HG02943 (cell line): ENCODE measurements at regions not wholly inside any gene's neighbourhood (a gene's known extent, or its start where the extent isn't known, plus 50 kb on each side); places are given as distances from the start of the nearest gene placed in this dataset.
"Not testable (repeated sequence)": the region's sequence is repeated elsewhere in the genome, so short reads cannot be mapped to it uniquely, and the experiment has no call there.

Experiments
- ATAC-seq: cut with Tn5 transposase; IDR thresholded peaks from one replicate; pipeline ENCODE4 v1.9.1; 2021; ENCODE audit warnings: mild to moderate bottlenecking, low read depth, moderate library complexity; ENCODE audit not compliant: unreplicated experiment

DNA sequence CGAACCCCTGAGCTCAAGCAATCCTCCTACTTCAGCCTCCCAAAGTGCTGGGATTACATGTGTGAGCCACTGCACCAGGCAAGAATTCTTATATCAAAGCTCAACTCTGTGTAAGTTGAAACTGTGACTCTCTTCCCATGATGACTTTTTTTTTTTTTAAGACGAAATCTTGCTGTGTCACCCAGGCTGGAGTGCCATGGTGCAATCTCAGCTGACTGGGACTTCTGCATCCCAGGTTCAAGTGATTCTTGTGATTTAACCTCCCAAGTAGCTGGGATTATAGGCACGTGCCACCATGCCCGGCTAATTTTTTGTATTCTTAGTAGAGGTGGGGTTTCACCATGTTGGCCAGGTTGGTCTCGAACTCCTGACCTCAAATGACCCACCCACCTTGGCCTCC lies 51.6 kb upstream of the WAC start:
- ATAC-seq = not testable (repeated sequence)

DNA sequence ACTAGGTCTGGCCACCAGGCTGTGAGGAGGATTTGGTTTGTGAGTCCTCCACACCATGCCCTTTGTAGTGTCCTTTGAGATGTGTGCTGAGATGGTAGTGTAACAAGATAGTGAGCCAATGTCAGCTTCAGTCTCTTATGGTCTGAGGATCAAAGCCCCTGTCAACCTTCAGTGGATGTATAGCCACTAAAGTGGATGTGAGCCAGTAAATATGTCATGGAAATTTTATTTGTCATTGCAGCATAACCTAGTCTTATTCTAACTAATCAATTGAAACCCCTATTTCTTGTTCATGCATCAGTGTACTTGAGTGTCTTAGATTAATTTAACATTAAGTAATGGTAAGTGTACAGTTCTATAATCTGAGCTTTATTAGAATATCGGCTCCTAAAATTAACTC lies 51.0 kb upstream of the WAC start:
- ATAC-seq = no peak
